HUDEP-2 (cell line): ENCODE measurements at regions not wholly inside any gene's neighbourhood (a gene's known extent, or its start where the extent isn't known, plus 50 kb on each side); places are given as distances from the start of the nearest gene placed in this dataset.

Experiments
- DNase-seq, 76 experiments: peaks; one replicate each; lab custom pipeline; 2025; ENCODE audit not compliant: unreplicated experiment in 76 of 76; lab: John Stamatoyannopoulos, UW

DNA sequence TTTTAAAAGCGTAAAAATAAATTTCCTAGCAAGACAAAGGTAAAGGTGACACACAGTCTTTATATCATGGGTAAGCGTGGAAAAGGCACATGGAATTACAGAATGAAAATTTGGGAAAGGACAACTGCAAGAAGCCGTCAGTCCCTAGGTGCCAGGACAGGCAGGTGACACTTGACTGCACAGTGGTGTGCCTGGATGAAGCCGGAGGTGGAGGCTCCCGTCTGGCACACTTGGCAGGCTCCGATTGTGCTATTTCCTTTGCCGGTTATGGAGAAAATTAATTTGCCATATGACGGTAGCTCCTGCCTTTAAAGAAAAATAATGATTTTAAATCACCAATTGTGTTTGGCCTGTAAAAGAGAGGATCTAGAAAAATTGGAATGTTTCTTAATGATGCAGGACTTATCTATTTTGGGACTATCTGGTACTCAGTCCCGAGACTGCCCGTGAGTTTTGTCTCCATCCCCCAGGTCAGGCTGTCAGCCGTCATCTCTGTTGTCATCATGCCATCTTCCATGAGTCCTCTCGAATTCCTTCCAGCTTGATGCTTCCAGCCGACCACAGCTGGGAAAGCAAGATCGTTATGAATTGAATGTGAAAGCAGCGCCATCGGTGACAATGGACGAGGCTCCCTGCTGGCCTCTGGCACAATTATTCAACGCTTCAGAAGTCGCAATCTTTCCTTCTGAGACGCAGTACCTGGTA is 56.2 kb upstream of the MGMT start:
- DNase-seq: no peak

DNA sequence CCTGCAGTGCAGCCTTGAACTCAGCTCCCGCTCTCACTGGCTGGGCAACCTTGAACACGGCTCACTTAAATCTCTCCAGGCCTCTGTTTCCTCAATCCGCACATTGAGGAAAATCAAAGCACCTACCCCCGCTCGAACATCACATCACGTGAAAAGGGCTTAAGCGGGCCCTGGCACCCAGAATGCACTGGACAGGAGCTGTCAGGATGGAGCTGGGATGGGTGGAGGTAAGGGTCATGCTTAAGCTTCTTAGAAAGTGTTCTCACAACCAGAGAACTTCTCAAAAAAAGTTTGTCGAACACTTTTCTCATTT is 55.7 kb upstream of the MGMT start:
- no peak for DNase-seq

DNA sequence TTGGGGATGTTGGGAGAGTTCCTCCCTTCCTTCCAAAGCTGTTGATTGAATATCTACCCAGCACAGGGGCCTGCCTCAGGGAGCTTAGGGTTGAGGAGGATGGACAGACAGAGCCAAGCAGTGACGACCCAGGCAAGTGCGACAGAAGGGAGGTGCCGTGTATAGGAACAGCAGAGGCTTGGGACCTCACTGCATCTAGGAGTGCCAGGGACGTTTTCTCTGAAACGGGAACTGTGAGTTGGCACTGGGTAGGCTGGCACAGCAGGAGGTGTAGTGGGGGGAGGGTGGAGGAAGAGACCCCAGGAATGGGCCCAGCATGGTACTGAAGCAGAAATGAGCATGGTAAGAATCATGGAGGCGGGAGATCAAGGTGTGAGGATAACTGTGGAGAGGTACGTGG is 55.3 kb upstream of the MGMT start:
- DNase-seq: no peak

DNA sequence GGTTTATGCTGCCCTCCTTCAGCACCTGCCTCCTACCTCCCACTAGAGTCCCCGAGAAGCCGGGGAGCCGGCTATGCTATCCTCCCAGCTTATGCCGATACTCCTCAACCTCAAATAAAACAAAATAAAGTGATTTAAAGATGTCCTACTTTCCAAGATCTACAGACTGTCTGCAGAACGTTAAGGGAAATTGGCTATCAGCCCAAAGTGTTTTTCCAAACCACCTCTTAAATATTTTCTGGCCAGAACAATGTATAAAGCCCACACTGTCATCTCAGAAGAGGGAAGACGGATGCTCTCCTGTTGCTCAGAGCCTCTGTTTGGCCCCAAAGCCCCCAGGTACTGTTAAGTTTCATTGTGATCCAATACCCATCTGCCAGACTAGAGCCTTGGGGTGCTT is 54.0 kb upstream of the MGMT start:
- DNase-seq: no peak

DNA sequence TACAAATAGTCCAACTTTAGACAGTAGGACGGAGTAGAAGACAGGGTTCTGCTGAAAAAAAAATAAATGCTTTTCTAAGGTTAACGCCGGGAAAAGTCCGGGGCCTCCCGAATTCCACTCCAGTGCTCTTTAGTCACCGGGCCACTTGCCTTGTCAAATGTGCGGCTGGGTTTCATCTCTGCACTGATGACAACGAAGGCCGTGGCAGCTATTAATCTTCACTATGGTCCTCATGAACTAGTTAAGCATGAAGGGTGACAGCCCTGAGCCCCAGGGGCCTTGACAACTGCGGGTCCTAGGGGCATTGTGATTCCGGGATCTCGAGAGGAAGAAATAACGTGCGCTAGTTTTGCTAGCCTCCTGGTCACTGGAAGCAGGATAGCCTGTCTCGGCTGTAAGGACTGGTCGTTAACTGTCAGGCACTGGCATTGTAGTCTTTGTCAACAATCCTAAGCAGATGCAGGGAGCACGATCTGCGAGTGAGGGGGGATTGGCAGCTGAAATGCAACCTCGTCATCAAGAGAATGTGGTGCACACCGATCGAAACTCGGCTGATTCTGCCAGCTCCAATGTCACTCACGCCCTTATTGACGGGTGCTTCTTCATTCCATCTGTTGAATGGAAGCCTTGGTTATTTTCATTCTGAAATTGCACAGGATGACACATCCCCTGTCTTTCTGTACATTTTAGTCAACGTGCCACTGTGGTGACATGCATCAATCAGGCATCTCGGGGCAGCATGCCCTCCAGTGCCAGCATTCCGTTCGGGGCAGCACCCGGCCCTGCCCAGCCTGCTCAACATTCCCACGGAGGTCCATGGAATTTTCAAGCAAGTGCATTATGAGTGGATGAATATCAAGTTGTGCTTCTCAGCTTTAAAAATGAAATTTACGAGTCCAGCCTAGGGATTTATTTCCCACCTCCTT is 51.6 kb upstream of the MGMT start:
- DNase-seq: no peak

DNA sequence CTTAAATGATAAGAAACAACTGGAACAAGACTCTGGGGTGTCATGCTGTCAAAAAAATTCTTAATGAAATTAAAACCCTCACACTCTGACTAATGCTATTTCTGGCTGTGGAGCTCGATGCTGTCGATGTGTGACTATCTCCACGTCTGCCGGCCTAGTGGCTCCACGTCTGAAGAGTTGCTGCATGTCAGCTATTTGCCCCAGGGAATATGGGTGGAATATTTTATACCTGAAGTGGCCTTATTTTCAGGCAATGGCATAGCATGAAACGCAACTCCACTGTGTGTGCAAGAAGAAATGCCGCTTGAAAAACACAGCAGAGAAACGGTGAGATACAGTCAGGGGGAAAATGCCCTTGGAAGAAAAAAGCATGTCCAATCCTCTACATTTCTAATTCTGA is 50.9 kb upstream of the MGMT start:
- no peak for DNase-seq

DNA sequence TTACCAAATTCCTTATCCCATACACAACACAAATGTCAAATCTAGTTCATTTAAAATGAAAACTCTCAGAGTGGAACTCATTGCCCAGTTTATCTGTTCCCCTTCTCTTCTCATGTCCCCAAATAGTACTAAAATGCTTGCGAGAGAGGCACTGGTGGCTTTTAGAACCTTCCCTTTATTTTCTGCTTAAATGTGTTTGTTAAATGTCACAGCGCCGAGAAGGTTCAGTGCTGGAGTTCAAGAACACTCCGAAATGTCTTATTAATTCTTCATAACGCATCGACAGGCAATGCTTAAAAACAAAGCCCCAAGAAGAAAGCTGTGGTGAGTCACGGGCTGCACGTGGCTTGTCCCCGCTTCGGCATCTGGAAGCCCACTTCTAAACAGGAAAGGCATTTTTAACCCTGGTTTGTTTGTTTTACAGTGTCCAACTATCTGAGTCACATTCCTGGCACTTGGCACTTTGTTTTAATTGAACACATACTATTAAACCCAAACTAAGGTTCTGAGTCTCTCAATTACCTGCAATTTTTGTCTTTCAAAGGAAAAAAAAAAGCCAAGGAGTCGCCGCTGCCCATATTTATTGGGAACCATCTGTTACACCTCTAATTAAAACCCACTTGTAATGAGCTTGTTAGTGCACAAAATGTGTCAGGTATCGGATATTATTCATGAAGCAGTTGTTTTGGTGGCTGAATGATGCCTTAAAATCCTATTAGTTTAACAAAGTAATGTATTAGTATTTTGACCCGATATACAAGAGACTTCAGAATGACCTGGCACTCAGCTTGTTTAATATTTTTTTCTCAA is 49.9 kb upstream of the MGMT start:
- no peak for DNase-seq
